ENCODE measurements at regions not wholly inside any gene's neighbourhood (a gene's known extent, or its start where the extent isn't known, plus 50 kb on each side); places are given as distances from the start of the nearest gene placed in this dataset.

DNA sequence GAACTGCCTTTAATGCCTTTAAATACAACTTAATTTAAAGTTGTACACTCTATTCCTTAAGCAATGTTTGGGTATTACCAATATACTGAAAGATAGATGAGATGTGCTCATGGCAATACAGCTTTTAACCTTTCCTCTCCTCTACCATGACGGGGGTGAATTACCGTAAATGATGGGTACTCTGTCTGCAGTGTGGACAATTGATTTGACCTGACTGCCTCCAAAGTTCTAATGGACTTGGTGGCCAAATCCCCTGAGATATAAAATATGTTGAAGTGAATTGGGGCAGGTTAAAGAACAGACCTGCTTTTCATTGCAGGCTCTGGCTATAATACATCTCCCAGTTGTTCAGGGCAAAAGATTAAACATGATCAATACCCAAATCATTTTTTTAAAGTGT, 367.4 kb upstream of the NR5A2 start:
- Mint-ChIP-seq H3K9me3 (no peaks in the 10 kb centered on the region), H3K4me3 (no peak overlapping the region), H3K27ac (no peak overlapping the region), H3K36me3 (no peaks in the 10 kb centered on the region), H3K4me1 (no peaks in the 10 kb centered on the region)
- ATAC-seq (no peak), DNase-seq (ENCODE audit: low spot score in 2 of 2) (no peak)

DNA sequence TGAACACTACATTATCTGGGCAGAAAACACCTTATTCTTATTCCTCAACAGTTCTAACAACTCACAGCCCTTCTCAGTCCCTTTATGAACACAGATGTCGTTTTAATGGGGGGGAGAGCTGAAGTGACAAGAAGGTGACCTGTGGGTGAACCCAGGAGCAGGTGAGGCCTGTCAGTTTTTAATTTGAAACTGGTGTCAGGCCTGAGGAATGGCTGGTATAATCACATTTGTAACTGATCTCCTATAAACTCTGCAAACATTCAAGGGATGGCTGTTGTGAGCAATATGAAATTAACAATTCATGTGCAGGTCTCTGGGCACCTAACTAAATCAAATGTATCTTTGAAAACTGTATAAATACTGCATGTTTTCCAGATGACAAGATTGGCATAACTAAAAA, 362.1 kb upstream of the NR5A2 start:
- H3K4me3 Mint-ChIP-seq: no peak overlapping the region
- DNase-seq (ENCODE audit: low spot score in 2 of 2): no peak
- no peaks in the 10 kb centered on the region for H3K4me1 Mint-ChIP-seq
- no peak for ATAC-seq
- no peaks in the 10 kb centered on the region for H3K36me3 Mint-ChIP-seq
- no peaks in the 10 kb centered on the region for H3K9me3 Mint-ChIP-seq
- no peak overlapping the region for H3K27ac Mint-ChIP-seq

DNA sequence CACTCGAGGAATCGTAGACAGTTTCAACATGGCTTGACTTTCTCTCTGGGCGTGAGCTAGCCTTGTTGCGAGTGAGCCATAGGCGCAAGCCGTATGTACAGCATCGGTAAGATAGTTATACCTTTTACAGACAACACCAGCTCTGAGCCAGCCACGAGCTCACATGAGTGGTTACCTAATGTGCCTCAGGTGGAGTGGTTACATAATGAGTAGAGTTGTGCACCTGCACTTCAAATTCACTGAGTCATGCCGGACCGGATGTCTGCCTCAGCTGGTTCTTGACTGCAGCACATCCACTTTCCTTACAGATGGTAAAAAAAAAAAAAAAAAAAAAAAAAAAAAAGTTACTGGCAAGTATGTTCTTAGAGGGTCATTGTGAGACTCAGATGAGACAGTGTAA, 360.4 kb upstream of the NR5A2 start:
- H3K36me3 Mint-ChIP-seq: no peaks in the 10 kb centered on the region
- no peak overlapping the region for H3K4me3 Mint-ChIP-seq
- H3K27ac Mint-ChIP-seq: no peak overlapping the region
- ATAC-seq (no peak), DNase-seq (ENCODE audit: low spot score in 2 of 2) (no peak)
- H3K9me3 Mint-ChIP-seq: no peaks in the 10 kb centered on the region
- no peaks in the 10 kb centered on the region for H3K4me1 Mint-ChIP-seq

DNA sequence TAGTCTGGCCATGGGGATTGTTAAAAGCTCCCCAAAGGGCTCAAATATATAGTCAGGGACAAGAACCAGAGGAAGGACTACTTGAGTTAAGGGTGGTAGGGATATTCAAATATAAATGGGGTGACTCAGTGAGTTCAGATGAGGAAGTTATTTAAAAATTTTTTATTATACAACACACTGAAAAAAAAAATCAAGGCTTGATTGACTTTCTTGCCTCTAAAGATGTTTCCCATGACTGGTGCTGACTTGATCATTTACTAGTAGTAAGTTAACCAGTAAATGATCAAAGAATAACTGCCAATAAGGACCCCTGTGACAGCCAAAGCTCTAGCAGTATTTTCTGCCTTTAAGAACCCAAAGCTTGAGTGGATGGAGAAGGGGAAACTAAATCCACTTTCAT, 357.6 kb upstream of the NR5A2 start:
- H3K36me3 Mint-ChIP-seq: no peaks in the 10 kb centered on the region
- no peak for ATAC-seq
- no peaks in the 10 kb centered on the region for H3K9me3 Mint-ChIP-seq
- H3K27ac Mint-ChIP-seq: no peak overlapping the region
- DNase-seq (ENCODE audit: low spot score in 2 of 2): no peak
- H3K4me3 Mint-ChIP-seq: no peak overlapping the region
- no peaks in the 10 kb centered on the region for H3K4me1 Mint-ChIP-seq

DNA sequence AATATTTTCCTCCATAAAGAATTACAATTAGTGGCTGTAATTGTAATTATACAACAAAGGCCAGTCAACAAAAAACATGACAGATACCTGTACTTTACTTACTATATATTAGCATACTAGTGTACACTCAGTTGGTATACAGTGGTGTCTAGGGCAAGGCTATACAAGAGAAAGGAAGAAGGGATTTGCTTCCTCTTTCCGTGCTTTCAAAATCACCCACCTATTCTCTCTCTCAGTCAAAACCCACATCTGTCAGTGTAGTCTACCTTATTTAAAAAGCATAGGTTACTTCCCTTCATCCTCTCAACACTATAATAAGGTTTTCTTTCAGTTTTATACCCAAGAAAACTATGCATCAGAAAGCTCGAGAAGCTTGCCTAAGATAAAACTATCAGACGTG, 355.8 kb upstream of the NR5A2 start:
- H3K4me1 Mint-ChIP-seq: no peaks in the 10 kb centered on the region
- DNase-seq (ENCODE audit: low spot score in 2 of 2): no peak
- H3K4me3 Mint-ChIP-seq: no peak overlapping the region
- no peak for ATAC-seq
- no peaks in the 10 kb centered on the region for H3K9me3 Mint-ChIP-seq
- H3K36me3 Mint-ChIP-seq: no peaks in the 10 kb centered on the region
- no peak overlapping the region for H3K27ac Mint-ChIP-seq

DNA sequence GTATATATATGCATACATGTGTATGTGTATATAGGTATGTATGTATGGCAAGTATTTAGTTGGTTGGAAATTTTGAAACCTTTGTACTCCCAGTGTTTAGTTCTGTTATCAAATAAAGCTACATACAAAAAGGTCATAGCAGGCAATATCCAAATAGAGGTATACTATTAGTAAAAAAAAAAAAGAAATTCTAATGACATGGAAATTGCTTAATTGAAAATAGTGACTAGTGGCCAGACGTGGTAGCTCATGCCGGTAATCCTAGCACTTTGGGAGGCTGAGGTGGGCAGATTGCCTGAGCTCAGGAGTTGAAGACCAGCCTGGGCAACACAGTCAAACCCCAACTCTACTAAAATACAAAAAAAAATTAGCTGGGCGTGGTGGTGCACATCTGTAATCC, 351.6 kb upstream of the NR5A2 start:
- no peak for ATAC-seq
- Mint-ChIP-seq H3K27ac (no peak overlapping the region), H3K9me3 (no peaks in the 10 kb centered on the region), H3K4me3 (no peak overlapping the region), H3K4me1 (no peaks in the 10 kb centered on the region), H3K36me3 (no peaks in the 10 kb centered on the region)
- DNase-seq (ENCODE audit: low spot score in 2 of 2): no peak

DNA sequence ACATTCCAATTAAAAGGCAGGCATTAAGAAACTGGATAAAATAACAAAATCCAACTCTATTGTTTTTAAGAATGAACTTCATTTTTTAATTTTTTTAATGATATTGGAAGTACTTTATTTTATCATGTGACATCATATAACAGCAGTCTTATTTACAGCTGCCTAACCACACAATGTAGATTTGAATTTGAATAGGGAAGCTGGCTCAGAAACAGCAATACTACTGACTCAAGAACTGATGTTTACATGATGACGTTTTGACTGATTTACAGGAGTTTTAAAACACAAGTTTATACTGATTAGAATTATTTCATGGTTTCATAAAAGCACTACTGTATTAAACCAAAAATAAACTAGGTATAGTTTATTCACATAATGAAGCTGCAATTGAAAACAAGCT, 348.7 kb upstream of the NR5A2 start:
- no peak for DNase-seq (ENCODE audit: low spot score in 2 of 2)
- ATAC-seq: no peak

DNA sequence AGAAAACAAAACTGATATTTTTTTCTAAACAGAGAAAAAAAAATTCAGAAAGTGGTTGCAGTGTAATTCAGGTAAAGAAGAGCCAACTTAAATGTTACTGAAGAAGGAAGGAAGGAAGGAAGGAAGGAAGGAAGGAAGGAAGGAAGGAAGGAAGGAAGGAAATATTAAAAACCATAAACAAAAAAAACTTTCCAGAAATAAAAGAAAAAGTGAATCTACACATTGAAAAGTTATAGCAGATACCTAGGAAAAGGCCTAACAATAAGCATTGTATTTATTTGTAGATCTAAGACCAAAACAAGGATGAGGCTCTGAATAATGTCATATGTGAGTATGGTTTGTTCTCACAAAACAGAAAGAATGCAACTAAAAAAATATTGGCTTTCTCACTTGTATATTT, 345.4 kb upstream of the NR5A2 start:
- H3K4me1 Mint-ChIP-seq: no peaks in the 10 kb centered on the region
- no peak for ATAC-seq
- no peaks in the 10 kb centered on the region for H3K36me3 Mint-ChIP-seq
- no peak for DNase-seq (ENCODE audit: low spot score in 2 of 2)
- H3K4me3 Mint-ChIP-seq: no peak overlapping the region
- no peak overlapping the region for H3K27ac Mint-ChIP-seq
- no peaks in the 10 kb centered on the region for H3K9me3 Mint-ChIP-seq

More for the DNA sequence above, 348.7 kb upstream of the NR5A2 start:
- Mint-ChIP-seq H3K36me3 (no peaks in the 10 kb centered on the region), H3K4me1 (no peaks in the 10 kb centered on the region), H3K9me3 (no peaks in the 10 kb centered on the region), H3K27ac (no peak overlapping the region), H3K4me3 (no peak overlapping the region)

DNA sequence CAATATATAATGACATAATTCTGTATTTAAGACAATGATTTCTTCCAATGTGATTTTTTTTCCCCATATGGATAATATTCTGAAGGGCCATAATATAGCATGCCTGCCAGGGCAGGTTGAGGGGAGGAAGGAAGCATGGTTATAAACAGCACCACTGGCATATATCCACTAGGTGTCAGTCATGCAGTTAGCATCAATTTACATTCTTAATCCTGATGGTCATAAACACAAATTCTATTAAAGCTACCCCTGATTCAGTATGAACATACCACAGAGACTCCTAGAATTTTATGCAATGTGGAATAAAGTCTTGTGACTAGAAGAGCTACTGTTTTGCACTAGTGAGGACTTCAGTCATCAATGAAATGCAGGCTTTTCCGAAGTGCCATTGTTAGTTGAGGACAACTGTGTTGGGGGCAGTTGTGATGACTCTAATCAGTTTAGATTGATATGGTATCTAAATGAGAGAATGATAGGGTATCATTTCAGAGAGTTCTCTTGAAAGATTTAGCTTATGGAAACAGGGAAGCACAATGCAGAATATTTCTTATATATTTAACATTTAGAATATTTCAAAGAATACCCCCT, 342.7 kb upstream of the NR5A2 start:
- no peak for DNase-seq (ENCODE audit: low spot score in 2 of 2)

DNA sequence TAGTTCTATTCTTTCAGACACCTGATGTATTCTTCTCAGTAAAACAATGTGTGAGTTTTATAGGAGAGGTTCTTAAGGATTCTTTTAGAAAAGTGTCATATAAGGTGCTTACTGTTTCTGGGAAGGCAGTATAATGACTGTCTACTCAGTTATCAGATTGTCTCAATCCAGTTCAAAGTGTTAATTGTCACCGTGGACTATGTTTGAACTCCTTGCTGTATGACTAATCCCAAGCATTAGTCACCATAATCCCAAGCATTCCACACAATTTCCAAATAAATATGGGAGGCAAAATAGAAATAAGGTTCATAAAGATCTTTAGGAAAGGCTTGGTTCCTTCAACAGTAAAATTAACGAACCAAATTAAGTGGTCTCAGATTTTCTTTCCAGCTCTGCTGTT, 342.1 kb upstream of the NR5A2 start:
- no peak for ATAC-seq

More for the DNA sequence above, 342.7 kb upstream of the NR5A2 start:
- Mint-ChIP-seq H3K36me3 (no peaks in the 10 kb centered on the region), H3K27ac (no peak overlapping the region), H3K9me3 (no peaks in the 10 kb centered on the region), H3K4me3 (no peak overlapping the region), H3K4me1 (no peaks in the 10 kb centered on the region)
- peak; percentile 72 for ATAC-seq

DNA sequence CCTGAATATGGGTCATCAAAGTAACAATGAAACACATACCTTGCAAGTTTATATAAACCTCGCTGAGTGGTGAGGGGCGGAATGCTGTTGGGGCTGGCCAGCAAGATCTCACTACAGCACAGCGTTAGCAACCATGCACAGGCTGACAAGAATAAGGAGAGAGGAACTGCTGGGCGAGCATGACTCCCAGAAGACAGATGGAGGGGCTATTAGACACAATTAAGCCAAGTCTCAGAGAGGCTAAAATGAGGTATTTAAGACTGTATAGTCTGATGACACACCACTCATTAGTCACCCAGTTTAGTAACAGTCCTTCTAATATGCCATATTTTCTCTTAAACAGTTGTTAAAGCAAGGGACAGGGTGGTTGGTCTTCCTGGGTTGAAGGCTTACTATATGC, 340.2 kb upstream of the NR5A2 start:
- ATAC-seq (no peak), DNase-seq (ENCODE audit: low spot score in 2 of 2) (no peak)
- Mint-ChIP-seq H3K9me3 (no peaks in the 10 kb centered on the region), H3K36me3 (no peaks in the 10 kb centered on the region), H3K4me1 (no peaks in the 10 kb centered on the region), H3K4me3 (no peak overlapping the region), H3K27ac (no peak overlapping the region)

More for the DNA sequence above, 342.1 kb upstream of the NR5A2 start:
- Mint-ChIP-seq H3K9me3 (no peaks in the 10 kb centered on the region), H3K36me3 (no peaks in the 10 kb centered on the region), H3K27ac (no peak overlapping the region), H3K4me1 (no peaks in the 10 kb centered on the region), H3K4me3 (no peak overlapping the region)
- DNase-seq (ENCODE audit: low spot score in 2 of 2): no peak

DNA sequence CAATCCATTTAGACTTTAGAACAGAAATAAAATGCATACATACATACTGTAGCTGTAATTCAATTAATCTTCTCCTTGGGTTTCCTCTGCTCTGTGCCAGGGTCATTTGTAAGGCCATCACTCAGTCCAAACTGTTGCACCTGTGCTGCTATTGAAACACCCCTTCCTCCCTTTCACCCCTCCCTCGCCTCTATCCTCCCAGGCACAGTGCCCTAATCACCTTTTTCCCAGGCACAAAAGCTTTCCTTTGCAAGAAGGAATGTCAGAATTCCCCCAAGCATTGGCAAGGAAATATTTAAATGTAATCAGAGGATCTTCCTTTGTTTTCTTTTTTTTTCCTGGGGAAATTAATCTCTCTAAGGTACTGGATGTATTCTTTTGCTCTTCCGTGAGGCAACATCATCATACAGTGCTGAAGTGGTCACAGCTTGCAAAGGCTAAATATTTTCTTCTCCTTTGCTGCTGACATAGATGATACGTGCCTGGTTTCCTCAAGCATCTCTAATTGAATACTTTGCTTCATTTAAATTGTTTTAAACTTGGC, 339.3 kb upstream of the NR5A2 start:
- H3K36me3 Mint-ChIP-seq: no peaks in the 10 kb centered on the region
- no peak overlapping the region for H3K27ac Mint-ChIP-seq
- H3K9me3 Mint-ChIP-seq: no peaks in the 10 kb centered on the region
- H3K4me1 Mint-ChIP-seq: no peaks in the 10 kb centered on the region
- ATAC-seq: no peak
- no peak for DNase-seq (ENCODE audit: low spot score in 2 of 2)
- no peak overlapping the region for H3K4me3 Mint-ChIP-seq

DNA sequence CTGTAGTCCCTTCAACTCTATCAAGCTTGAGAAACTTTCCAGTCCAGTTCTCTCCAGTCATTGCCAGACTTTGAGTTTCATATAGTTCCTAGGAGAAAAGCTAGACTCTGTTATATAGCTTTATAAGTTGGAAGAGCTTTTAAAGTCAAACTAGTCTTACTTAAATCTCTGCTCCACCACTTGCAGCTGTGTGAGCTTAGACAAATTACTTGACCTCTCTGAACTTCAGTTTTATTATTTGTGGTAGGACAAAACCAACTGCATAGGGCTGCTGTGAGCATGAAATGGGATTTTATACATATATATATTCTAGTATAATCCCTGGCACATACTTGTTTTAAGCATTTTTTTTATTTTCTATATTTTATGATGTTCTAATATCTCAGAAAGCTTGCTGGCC, 338.7 kb upstream of the NR5A2 start:
- H3K9me3 Mint-ChIP-seq: no peaks in the 10 kb centered on the region
- H3K36me3 Mint-ChIP-seq: no peaks in the 10 kb centered on the region
- no peaks in the 10 kb centered on the region for H3K4me1 Mint-ChIP-seq
- no peak overlapping the region for H3K4me3 Mint-ChIP-seq
- H3K27ac Mint-ChIP-seq: no peak overlapping the region
- ATAC-seq: no peak
- no peak for DNase-seq (ENCODE audit: low spot score in 2 of 2)

DNA sequence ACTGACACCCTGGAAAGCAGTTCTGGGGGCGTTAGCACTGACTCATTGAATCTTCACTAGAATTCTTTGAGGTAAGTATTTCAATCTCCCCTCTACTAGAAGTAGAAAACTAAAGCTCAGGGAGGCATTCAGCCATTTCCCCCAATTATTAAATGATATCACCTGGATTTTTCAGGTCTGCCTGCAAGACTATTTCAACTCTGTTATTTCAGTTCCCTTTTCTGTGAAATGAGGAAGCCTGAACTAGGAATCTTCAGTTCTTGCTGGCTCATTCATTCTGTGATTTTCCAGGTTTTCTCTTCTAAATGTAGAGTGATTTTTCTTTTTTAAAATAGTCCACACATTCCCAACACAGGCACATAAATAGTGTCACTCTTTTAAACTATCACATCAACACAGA, 337.0 kb upstream of the NR5A2 start:
- ATAC-seq: no peak
- DNase-seq (ENCODE audit: low spot score in 2 of 2): no peak
- Mint-ChIP-seq H3K4me1 (no peaks in the 10 kb centered on the region), H3K36me3 (no peaks in the 10 kb centered on the region), H3K4me3 (no peak overlapping the region), H3K27ac (no peak overlapping the region), H3K9me3 (no peaks in the 10 kb centered on the region)

DNA sequence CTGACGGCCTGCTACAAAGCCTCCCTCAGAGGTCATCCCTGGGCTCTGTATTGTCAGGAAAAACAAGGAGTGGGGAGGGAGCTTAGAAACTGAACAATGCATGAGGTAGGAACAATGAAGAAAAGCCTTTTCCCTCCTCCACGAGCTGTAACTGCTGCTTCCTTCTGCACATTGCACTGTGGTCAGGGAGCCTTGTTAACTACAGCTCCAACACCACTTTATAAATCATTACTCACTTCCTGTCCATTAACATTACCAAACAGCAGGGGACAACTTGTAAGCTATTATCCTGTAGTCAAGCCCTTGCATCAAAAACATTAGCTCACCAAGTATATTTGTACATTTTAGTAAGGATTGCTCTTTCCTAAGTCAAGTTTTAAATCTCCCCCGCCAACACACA, 336.0 kb upstream of the NR5A2 start:
- Mint-ChIP-seq H3K27ac (no peak overlapping the region), H3K4me1 (no peaks in the 10 kb centered on the region), H3K36me3 (no peaks in the 10 kb centered on the region), H3K4me3 (no peak overlapping the region), H3K9me3 (no peaks in the 10 kb centered on the region)
- no peak for DNase-seq (ENCODE audit: low spot score in 2 of 2)
- ATAC-seq: no peak

DNA sequence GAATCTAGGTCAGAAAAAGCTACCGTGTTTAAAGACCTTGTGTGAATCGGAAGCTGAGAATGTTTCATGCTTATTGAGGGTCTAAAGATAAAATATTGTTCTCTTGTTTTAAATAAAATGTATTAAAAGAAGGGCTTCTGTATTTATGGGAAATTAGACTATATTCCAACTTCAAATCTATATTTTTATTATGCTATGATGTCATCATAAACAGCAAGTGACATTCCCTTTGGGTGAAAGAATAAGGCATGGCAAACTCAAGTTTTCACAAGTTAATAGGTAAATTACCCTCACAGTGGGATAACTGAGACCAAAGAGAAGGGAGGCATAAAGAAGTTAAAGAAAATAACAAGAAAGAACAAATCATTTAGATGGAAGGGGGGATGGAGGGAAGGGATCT, 333.8 kb upstream of the NR5A2 start:
- DNase-seq (ENCODE audit: low spot score in 2 of 2): no peak
- no peaks in the 10 kb centered on the region for H3K9me3 Mint-ChIP-seq
- no peak overlapping the region for H3K4me3 Mint-ChIP-seq
- no peaks in the 10 kb centered on the region for H3K4me1 Mint-ChIP-seq
- no peak overlapping the region for H3K27ac Mint-ChIP-seq
- no peak for ATAC-seq
- no peaks in the 10 kb centered on the region for H3K36me3 Mint-ChIP-seq

DNA sequence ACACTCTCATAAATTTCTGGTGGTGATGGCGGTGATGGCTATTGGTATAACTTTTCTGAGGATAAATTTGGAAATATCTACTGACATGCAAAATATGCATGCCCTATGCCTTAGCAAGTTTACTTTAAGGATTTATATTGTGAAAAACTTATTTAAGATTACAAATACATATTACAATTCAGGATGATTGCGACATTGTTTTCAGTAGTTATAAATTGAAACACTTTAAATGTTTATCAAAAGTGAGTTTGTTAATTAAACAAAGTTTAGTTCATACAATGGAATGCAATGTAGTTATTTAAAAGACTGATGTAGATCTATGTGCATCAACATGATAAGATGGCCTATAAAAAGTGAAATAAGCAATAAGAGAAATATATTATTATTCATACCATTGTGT, 331.3 kb upstream of the NR5A2 start:
- Mint-ChIP-seq H3K27ac (no peak overlapping the region), H3K4me3 (no peak overlapping the region), H3K9me3 (no peaks in the 10 kb centered on the region), H3K4me1 (no peaks in the 10 kb centered on the region), H3K36me3 (no peaks in the 10 kb centered on the region)
- ATAC-seq: no peak
- DNase-seq (ENCODE audit: low spot score in 2 of 2): no peak

Measured in stimulated activated effector memory CD8-positive, alpha-beta T cell treated with anti-CD3 and anti-CD28 coated beads, Interleukin-12 subunit alpha, Interleukin-12 subunit beta, amount 100 ng/mL, for 72 hours (primary cell).